T-helper 1 cell (primary cell): ENCODE measurements at regions not wholly inside any gene's neighbourhood (a gene's known extent, or its start where the extent isn't known, plus 50 kb on each side); places are given as distances from the start of the nearest gene placed in this dataset.

Experiments
- DNase-seq, 5 donors: peaks; one replicate each; pipeline ENCODE4 v3.0.0-alpha.2; 2012 to 2020

DNA sequence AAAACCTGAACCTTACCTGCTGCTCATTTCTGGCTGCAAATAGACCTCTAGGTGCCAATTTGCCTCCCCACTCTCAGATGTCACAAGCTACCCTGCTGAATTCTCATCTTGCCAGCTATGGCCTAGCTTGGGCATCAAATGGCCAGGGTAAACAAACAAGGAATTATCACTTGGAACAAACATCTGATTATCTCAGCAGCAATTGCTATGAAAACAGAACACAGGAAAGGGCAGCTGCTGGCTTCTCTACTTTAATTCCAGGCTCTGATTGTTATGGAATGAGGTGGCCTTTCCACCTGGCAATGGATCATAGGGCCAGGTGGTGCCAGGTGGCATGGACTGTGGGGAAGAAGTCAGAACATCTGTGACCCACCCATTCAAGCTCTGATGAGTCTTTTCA lies 505.1 kb downstream of the TLR4 start:
- no peak for DNase-seq

DNA sequence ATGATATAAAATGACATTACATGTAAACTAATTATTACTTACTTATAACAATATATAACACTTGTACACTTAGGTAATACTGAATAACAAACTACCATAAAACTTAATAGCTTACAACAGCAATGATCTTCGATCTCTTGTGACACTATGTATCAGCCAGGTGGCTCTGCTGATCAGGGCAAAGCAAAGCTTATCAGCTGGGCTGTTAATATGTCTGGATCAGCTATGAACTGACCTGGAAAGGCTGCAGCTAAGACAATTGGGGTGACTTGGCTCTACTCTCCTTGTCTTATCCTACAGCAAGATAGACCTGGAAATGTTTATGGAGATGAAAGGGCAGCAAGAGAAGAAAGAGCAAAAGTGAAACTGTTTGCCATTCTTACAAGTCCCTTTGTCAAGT lies 511.3 kb downstream of the TLR4 start:
- no peak for DNase-seq

GRCh38 chr9:118222375-118222774 lies 518.2 kb downstream of the TLR4 start:
- no peak for DNase-seq

GRCh38 chr9:118223111-118223510 lies 518.9 kb downstream of the TLR4 start:
- DNase-seq = no peak

- DNase-seq = no peak
These were observed 526.1 kb downstream of the TLR4 start for GRCh38 chr9:118230329-118230728.

DNA sequence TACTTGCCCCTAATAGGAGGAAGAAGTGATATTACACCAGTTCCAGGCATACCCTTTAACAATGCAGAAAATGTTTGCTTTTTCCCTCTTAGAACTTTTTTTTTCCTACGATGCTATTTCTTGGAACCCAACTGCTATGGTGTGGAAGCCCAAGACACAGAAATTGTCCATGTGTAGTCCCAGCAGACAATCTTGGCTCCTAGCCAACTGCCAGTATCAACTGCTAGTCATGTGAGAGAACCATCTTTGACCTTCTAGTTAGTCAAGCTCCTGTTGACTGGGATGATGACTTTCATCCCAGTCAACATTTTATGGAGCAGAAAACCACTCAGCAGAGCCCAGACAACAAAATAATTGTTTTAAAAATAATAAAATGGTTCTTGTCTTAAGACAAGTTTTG lies 532.4 kb downstream of the TLR4 start:
- no peak for DNase-seq

DNA sequence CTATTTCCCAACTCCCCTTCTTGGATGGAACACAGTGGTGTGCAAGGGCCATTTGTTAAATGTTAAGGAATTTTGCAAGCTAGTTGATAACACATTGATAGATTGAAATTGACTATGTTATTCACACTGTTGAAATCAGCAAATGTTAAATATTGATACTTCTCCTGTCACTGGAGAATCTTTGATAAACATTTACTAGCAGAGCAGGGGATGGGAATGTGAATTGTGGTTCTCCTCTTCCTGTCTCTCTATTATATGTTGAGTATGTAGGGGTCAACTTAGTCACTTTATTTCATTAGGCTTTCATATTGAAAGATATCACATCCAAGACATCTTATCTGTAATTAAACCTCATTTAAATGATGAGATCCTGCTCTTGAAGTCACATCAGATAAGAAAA lies 533.9 kb downstream of the TLR4 start:
- DNase-seq = no peak

GRCh38 chr9:118252027-118252426 lies 547.8 kb downstream of the TLR4 start:
- DNase-seq = no peak

- no peak for DNase-seq
These were observed 558.0 kb downstream of the TLR4 start for GRCh38 chr9:118262191-118262590.

DNA sequence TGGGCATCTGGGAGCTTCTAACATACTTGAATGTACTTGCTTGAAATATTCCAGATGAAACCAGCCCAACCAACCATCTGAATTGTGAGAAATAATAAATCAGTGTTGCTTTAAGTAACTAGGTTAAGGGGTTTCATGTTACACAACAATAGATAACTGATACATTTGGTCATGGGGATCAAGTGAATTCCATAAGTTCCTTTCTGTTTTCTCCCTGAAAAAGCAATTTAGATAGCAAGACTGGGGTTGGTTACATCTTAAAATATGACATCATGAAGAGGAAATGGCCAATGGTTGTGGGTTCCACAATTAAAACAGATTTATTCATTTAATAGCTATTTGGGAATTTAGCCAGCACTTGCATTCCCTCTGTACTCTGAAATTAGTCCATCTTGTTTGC lies 559.7 kb downstream of the TLR4 start:
- no peak for DNase-seq

DNA sequence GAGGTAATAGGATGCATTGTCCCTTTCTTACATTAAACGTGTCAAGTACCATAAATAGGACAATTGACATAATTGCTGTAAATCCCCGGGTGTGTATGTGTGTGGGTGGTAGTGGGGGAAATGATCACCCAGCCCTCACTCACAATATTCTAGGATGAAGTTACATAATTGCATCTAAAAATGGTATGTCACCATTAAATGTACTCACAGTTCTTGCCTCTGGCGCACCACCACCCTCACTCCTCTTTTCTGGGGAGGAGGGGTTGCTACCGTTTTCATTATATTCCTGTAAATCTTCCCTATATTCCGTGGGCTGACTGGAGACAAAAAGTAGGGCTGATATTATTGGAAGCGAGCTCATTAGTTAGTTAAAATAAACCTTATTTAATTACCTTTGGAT lies 563.8 kb downstream of the TLR4 start:
- no peak for DNase-seq

- no peak for DNase-seq
These were observed 565.4 kb downstream of the TLR4 start for GRCh38 chr9:118269623-118270022.

- DNase-seq = no peak
These were observed 567.1 kb downstream of the TLR4 start for GRCh38 chr9:118271331-118271730.

DNA sequence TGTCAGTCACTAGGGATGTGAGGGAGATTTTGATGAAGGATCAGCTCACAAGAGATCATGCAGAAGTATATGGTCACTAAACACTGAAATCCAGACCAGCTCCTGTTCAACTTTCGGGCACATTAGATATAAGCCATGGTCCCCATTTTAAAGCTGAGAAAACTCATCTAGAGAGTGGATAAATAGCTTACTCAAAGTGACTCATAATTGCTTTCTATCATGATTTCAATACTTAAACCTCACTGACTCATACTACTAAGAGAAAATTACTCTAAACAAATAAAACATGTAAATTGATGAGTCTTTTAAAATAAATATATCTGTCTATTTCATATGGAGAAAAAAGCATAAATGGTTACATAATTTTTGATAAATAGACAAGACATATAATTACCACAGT lies 567.7 kb downstream of the TLR4 start:
- DNase-seq = no peak

- no peak for DNase-seq
These were observed 568.8 kb downstream of the TLR4 start for GRCh38 chr9:118273048-118273447.

DNA sequence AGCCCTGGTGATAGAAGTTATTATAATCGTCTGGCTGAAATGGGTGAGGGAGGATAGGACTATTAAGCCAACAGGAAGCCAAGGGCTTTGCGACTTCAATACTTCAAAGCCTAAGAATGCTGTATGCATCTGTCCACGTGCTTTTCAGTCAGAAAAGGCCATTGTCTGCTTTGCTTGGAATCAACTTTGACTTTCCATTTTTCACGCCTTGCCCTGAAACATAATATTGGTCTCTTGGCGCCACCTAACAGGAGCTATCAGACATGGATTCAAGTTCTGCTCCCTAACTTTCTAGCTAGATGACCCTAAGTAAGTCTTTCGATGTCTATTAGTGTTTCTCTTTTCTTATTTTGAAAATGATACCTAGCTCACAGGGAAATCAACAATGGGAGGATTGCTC lies 572.6 kb downstream of the TLR4 start:
- no peak for DNase-seq

DNA sequence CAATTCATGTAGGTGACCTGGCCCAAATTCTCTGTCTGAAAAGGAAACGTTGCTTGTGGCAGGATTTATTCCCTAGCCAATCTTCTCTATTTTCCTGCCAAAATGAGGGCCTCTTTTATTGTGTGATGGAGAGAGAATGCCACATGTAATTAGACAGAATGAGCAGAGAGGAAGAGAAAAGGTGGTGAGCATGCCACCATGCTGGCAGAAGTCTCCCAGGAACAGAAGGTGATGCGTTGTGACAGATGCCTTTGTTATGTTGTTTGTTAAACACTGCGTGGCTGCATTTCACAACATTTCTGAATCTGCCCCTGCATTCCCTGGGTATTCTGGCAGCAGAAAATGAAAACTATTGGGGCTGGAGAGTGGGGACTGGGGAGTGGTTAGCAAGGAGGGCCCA lies 577.6 kb downstream of the TLR4 start:
- no peak for DNase-seq

DNA sequence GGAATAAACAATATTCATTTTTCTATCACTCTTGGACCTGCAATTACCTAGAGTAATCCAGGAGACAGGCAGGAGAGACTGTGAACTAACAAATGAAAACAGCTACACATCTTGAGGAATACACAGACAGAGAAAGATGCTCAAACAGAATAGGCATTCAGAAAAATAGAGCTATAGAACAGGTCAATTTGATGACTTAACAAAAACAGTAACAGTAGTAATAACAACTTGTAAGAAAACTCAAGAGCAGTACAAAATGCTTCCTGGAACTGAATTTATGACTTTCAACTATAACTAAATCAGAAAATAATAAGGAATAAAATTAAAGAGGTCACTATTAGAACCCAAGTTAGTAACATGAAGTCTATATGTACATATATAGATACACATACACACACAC lies 579.3 kb downstream of the TLR4 start:
- no peak for DNase-seq

- DNase-seq = no peak
These were observed 585.9 kb downstream of the TLR4 start for GRCh38 chr9:118290116-118290515.

DNA sequence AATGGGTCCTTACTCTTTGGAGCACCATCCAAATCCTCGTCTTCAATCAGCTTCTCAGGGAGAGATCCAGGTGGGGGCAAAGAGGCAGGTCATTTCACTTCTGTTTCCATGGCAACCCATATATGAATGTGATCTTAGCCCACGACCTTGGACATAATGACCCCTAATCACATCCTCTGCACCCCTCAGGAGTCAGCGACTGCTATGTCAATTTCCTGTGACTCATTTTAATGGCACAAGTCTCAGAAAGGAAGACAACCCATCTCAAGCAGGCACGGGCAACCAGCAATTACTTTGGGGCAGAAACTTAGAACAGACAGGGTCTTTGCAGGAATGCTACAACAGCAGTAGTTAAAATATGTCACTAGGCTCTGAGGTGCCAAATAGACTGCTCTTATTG lies 591.2 kb downstream of the TLR4 start:
- DNase-seq = no peak

- DNase-seq = no peak
These were observed 598.5 kb downstream of the TLR4 start for GRCh38 chr9:118302721-118303120.

GRCh38 chr9:118303216-118303615 lies 599.0 kb downstream of the TLR4 start:
- DNase-seq = no peak

GRCh38 chr9:118305331-118305730 lies 601.1 kb downstream of the TLR4 start:
- no peak for DNase-seq

- no peak for DNase-seq
These were observed 602.6 kb downstream of the TLR4 start for GRCh38 chr9:118306801-118307200.

DNA sequence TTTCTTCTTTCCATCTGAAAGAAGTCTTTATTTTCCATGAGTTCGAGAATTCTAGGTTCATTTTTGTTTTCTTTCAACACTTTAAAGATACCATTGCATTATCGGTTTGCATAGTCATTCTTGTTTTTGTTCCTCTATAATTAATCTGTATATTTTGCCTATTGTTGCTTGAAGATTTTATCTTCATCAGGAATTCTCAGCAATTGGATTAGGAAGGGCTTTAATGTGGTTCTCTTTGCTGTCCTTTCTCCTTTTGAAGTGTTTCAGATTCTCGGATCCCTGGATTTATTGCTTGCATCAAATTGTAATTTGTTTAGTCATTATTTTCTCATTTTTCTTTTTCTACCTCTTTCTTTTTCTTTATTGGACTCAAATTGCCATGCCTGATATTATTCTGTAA lies 609.8 kb downstream of the TLR4 start:
- DNase-seq = no peak

DNA sequence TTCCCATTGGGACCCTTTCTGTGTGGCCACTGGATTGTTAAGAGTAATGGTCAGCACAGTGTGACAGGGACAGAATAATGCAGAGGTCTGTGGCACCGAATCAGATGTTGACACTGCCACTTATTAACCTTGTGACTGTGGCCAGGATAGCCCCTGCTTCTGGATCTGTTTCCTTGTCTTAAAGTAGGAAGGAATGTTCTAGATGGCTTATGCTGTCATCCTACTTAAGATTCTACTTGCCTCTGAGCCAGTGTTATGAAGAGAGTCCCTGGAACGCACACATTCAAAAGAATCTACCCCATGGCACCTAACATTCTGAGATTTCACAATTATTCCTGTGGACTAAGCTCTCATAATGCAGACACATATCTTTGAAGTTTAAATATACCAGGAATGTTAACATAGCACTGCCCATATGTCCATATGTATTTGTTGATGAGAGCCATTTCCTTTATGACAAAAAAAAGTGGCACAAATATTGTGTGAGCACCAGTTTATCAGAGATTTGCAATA lies 612.7 kb downstream of the TLR4 start:
- no peak for DNase-seq
